HG03575 (cell line): ENCODE measurements at regions not wholly inside any gene's neighbourhood (a gene's known extent, or its start where the extent isn't known, plus 50 kb on each side); places are given as distances from the start of the nearest gene placed in this dataset.

Experiments used
- ATAC-seq: cut with Tn5 transposase; IDR thresholded peaks from one replicate; pipeline ENCODE4 v1.9.1; 2021; ENCODE audit not compliant: unreplicated experiment, insufficient number of reproducible peaks, low FRiP score; ENCODE audit errors: extremely low read depth

DNA sequence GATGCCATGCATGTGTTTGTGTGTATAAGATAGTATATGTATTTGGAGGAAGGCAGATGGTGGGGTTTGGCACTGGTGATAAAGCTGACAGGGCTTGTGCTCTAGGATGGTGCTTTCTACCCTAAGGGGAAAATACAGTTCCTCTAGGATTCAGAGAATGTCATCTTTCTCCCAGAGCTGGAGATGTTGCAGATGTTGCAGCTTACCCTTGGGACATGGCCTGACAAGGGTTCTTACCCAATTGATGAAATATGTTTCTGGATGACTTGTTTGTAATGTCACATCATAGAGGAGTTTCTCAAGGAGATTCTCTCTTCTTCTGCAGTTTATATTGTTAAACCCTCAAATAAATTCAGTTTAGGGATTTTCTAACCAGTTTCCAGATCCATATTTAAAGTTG lies 52.5 kb upstream of the PITX2 start:
- ATAC-seq = no peak

GRCh38 chr4:110676241-110676640 lies 53.4 kb upstream of the PITX2 start:
- ATAC-seq = no peak

GRCh38 chr4:110678517-110679227 lies 55.8 kb upstream of the PITX2 start:
- ATAC-seq = no peak

- no peak for ATAC-seq
Measured at GRCh38 chr4:110680265-110680664, 57.4 kb upstream of the PITX2 start.

DNA sequence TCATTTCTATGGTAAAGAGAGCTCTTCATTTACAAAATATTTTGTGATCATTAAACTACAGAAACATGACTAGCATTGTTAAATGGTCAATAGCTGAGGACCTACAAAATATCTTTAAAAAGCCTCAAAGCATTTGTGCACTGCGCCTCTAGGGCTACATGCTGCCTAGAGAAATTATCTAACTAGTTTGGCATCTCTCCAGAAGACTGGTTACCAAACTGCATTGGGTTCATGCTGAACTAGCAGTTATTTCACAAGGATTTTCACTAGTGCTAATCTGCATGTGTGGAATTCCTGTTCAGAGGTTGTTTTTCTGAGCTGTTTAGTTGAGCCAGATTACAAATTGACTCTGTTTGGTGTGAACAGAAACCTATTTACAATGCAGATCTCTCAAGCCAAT lies 58.5 kb upstream of the PITX2 start:
- ATAC-seq = no peak

- no peak for ATAC-seq
Measured at GRCh38 chr4:110682311-110682710, 59.4 kb upstream of the PITX2 start.

DNA sequence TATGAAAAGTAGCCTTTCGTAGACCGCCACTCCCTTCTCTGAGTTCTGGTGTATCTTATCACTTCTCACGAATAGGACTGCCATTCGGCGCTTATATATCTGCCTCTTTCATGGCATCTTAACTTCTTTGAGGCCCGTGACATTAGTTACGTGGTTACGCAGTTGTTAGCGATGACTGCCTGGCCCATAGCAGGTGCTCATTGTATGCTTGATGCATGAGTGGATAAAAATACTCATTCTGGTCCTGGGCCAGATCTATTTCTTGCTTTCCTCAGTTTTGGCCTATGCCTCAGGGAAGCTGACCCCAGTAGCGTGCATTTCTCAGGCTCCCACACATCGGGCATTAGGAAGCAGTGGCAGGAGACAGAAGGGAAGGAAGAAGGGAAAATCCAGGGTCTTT lies 60.7 kb upstream of the PITX2 start:
- ATAC-seq = no peak

GRCh38 chr4:110702326-110702725 lies 79.4 kb upstream of the PITX2 start:
- no peak for ATAC-seq

- ATAC-seq = no peak
Measured at GRCh38 chr4:110704748-110705439, 82.0 kb upstream of the PITX2 start.

DNA sequence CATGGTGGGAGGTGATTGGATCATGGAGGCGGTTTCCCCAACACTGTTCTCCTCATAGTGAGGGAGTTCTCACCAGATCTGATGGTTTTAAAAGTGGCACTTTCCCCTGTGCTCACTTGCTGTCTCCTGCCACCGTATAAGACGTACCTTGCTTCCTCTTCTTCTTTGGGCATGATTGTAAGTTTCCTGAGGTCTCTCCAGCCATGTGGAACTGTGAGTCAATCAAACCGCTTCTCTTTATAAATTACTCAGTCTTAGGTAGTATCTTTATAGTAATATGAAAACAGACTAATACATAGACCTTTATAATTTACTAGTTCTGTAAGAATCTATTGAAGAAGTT lies 82.5 kb upstream of the PITX2 start:
- ATAC-seq = no peak

- no peak for ATAC-seq
Measured at GRCh38 chr4:110710070-110710469, 87.2 kb upstream of the PITX2 start.

- ATAC-seq = no peak
Measured at GRCh38 chr4:110712486-110712885, 89.6 kb upstream of the PITX2 start.

- ATAC-seq = no peak
Measured at GRCh38 chr4:110730318-110730717, 107.4 kb upstream of the PITX2 start.

DNA sequence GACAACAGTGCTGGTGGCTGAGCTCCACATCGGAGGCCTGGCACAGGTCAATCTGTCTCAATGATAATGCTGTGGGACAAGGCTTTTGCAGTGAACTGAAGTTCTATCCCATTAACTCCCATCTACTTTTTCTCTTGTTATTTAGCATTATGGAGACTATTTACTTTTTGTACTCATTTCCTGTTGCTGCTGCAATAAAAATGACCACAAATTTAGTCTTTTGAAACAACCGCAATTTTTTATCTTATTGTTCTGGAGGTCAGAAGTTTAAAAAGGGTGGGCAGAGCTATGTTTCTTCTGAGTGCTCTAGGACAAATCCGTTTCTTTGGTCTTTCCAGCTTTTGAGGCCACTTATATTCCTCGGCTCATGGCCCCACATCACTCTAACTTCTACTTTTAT lies 111.0 kb upstream of the PITX2 start:
- ATAC-seq = no peak

DNA sequence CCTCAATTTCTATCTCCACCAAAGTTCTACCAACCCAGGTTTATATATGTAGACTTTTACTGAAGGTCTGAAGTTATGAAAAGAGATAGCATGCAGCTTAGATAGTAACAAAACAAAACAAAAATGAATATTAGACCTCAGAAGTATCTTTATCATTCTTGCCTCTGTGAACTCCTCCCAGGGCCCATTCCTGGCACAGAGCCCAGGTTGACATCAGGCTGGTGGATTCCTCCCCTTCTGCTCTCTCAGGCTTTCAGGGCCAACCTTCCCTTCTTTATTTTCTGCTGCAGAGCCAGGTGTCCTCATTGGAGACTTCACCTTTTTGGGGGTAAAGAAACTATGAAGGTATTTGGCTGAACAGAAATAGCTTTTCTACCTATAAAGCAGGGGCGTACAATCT lies 112.8 kb upstream of the PITX2 start:
- ATAC-seq = no peak

DNA sequence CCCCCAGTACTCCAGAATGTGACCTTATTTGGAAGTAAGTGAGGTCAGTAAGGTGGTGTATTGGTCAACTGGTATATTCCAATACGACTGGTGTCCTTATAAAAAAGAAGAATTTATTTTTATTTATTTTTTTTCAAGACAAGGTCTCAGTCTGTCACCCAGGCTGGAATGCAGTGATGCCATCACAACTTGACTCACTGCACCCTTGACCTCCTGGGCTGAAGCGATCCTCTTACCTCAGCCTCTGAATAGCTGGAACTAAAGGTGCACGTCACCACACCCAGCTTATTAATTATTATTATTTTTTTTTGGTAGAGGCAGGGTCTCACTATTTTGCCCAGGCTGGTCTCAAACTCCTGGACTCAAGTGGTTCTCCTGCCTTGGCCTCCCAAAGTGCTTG lies 115.1 kb upstream of the PITX2 start:
- ATAC-seq = no peak

- ATAC-seq = no peak
Measured at GRCh38 chr4:110742143-110742542, 119.3 kb upstream of the PITX2 start.

GRCh38 chr4:110748071-110748470 lies 125.2 kb upstream of the PITX2 start:
- ATAC-seq = no peak

- no peak for ATAC-seq
Measured at GRCh38 chr4:110751183-110751582, 128.3 kb upstream of the PITX2 start.

DNA sequence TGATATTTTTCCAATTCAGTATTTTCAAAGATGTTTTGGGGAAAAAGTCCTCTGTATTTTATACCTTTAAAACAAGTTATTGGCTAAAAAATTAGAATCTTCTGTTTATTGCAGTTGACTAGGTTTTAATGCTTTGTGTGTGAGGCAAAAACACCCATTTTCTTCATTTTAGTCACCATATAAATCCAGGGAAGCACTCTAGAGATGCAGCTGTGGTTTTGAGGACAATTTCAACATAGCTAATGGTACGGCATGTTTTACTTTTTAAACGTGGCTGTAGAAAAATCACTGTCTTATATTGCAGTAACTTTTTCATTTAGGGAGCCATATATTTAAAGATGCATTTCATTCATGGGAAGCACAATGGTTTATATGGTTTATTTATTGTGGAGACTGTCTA lies 129.1 kb upstream of the PITX2 start:
- ATAC-seq = no peak

DNA sequence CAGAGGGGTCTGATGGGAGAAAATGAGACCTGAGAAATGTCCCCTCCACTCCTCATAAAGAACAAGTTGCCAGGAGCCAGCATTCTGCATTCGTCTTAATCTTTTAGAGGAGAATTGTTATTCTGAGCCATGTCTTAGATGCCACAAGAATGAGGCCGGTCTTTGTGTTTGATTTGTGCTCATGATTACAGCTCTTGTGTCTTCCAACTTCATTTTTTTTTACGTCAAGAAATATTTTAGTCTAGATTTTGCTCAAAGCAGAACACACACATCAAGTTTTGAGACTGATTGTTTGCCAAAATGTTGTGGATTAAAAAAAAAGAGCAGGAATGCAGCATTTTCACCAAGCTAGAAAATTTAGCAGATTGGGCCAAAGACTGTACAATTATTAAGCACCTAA lies 130.6 kb upstream of the PITX2 start:
- no peak for ATAC-seq
